ENCODE measurements at regions not wholly inside any gene's neighbourhood (a gene's known extent, or its start where the extent isn't known, plus 50 kb on each side); places are given as distances from the start of the nearest gene placed in this dataset.
"Not testable (repeated sequence)": the region's sequence is repeated elsewhere in the genome, so short reads cannot be mapped to it uniquely, and the experiment has no call there.

- Histone ChIP-seq H3K36me3 (ENCODE audit: control insufficient read depth in 1 of 2, insufficient read depth in 2 of 2, low read depth in 1 of 2, low read length in 2 of 2) (no peaks in the 10 kb centered on the region), H2BK120ac (ENCODE audit: low read depth, low read length) (no peak overlapping the region), H3K23ac (ENCODE audit: low read length in 2 of 2) (no peak overlapping the region), H4K8ac (ENCODE audit: low read length) (no peak overlapping the region), H3K79me1 (replicated peaks; ENCODE audit: low read length, poor library complexity, severe bottlenecking) (no peaks in the 10 kb centered on the region), H3K14ac (ENCODE audit: low read length in 2 of 2) (no peak overlapping the region), H2BK5ac (ENCODE audit: low read depth, low read length, poor library complexity, severe bottlenecking) (no peak overlapping the region), H3K9me3 (ENCODE audit: control insufficient read depth, low read length) (no peaks in the 10 kb centered on the region), H3K9ac (ENCODE audit: low read length) (no peak overlapping the region), H2AK5ac (ENCODE audit: low read length, severe bottlenecking) (no peak overlapping the region), H3K4me3 (ENCODE audit: insufficient read depth in 1 of 2, low read depth in 1 of 2, low read length in 2 of 2) (no peak overlapping the region), H3K18ac (ENCODE audit: low read depth in 1 of 2, low read length in 2 of 2) (no peak overlapping the region), H3K4me2 (ENCODE audit: low read length, poor library complexity, severe bottlenecking) (no peak overlapping the region), H2AFZ (ENCODE audit: low read depth, low read length) (no peak overlapping the region), H2BK15ac (ENCODE audit: low read depth, poor library complexity, severe bottlenecking) (no peak overlapping the region), H2BK12ac (ENCODE audit: low read length in 2 of 2) (no peak overlapping the region), H3K27me3 (ENCODE audit: control insufficient read depth in 1 of 2, insufficient read depth in 1 of 2, low read length in 2 of 2) (peaks cover 0 to 6% of the 10 kb centered on the region in 2 experiments), H4K91ac (ENCODE audit: low read length) (no peak overlapping the region), H3K4ac (ENCODE audit: low read depth in 1 of 2, low read length in 2 of 2) (no peak overlapping the region), H3K27ac (ENCODE audit: low read length, poor library complexity, severe bottlenecking) (no peak overlapping the region), H3K4me1 (ENCODE audit: control insufficient read depth, insufficient read depth, low read depth, low read length) (no peaks in the 10 kb centered on the region)
- WGBS: 91% methylated on average over 11 of the region's 11 CpGs
- DNase-seq: no peak
Measured at GRCh38 chr10:7040681-7041080, 370.2 kb downstream of the SFMBT2 start.

GRCh38 chr10:7039859-7040258 lies 371.0 kb downstream of the SFMBT2 start:
- H2AK5ac ChIP-seq (ENCODE audit: low read length, severe bottlenecking): no peak overlapping the region
- H3K4ac ChIP-seq (ENCODE audit: low read depth in 1 of 2, low read length in 2 of 2): no peak overlapping the region
- no peak overlapping the region for H3K18ac ChIP-seq (ENCODE audit: low read depth in 1 of 2, low read length in 2 of 2)
- no peak overlapping the region for H2BK15ac ChIP-seq (ENCODE audit: low read depth, poor library complexity, severe bottlenecking)
- H2AFZ ChIP-seq (ENCODE audit: low read depth, low read length): no peak overlapping the region
- H2BK12ac ChIP-seq (ENCODE audit: low read length in 2 of 2): no peak overlapping the region
- H3K79me1 ChIP-seq (replicated peaks; ENCODE audit: low read length, poor library complexity, severe bottlenecking): no peaks in the 10 kb centered on the region
- H4K91ac ChIP-seq (ENCODE audit: low read length): no peak overlapping the region
- no peaks in the 10 kb centered on the region for H3K9me3 ChIP-seq (ENCODE audit: control insufficient read depth, low read length)
- H3K4me1 ChIP-seq (ENCODE audit: control insufficient read depth, insufficient read depth, low read depth, low read length): no peaks in the 10 kb centered on the region
- no peak overlapping the region for H2BK5ac ChIP-seq (ENCODE audit: low read depth, low read length, poor library complexity, severe bottlenecking)
- no peak overlapping the region for H3K9ac ChIP-seq (ENCODE audit: low read length)
- H2BK120ac ChIP-seq (ENCODE audit: low read depth, low read length): no peak overlapping the region
- H3K23ac ChIP-seq (ENCODE audit: low read length in 2 of 2): no peak overlapping the region
- no peak overlapping the region for H3K14ac ChIP-seq (ENCODE audit: low read length in 2 of 2)
- no peaks in the 10 kb centered on the region for H3K36me3 ChIP-seq (ENCODE audit: control insufficient read depth in 1 of 2, insufficient read depth in 2 of 2, low read depth in 1 of 2, low read length in 2 of 2)
- H3K4me2 ChIP-seq (ENCODE audit: low read length, poor library complexity, severe bottlenecking): no peak overlapping the region
- H3K27ac ChIP-seq (ENCODE audit: low read length, poor library complexity, severe bottlenecking): no peak overlapping the region
- H3K4me3 ChIP-seq (ENCODE audit: insufficient read depth in 1 of 2, low read depth in 1 of 2, low read length in 2 of 2): no peak overlapping the region
- H3K27me3 ChIP-seq (ENCODE audit: control insufficient read depth in 1 of 2, insufficient read depth in 1 of 2, low read length in 2 of 2): peaks cover 0 to 6% of the 10 kb centered on the region in 2 experiments
- no peak overlapping the region for H4K8ac ChIP-seq (ENCODE audit: low read length)
- DNase-seq: no peak

- H3K4ac ChIP-seq (ENCODE audit: low read depth in 1 of 2, low read length in 2 of 2): no peak overlapping the region
- H3K23ac ChIP-seq (ENCODE audit: low read length in 2 of 2): no peak overlapping the region
- no peak overlapping the region for H2AK5ac ChIP-seq (ENCODE audit: low read length, severe bottlenecking)
- H3K4me2 ChIP-seq (ENCODE audit: low read length, poor library complexity, severe bottlenecking): no peak overlapping the region
- no peak overlapping the region for H2BK12ac ChIP-seq (ENCODE audit: low read length in 2 of 2)
- H2BK15ac ChIP-seq (ENCODE audit: low read depth, poor library complexity, severe bottlenecking): no peak overlapping the region
- H3K79me1 ChIP-seq (replicated peaks; ENCODE audit: low read length, poor library complexity, severe bottlenecking): no peaks in the 10 kb centered on the region
- no peak overlapping the region for H2BK5ac ChIP-seq (ENCODE audit: low read depth, low read length, poor library complexity, severe bottlenecking)
- WGBS: no CpG with 5 or more reads among the region's 1 CpG
- no peaks in the 10 kb centered on the region for H3K36me3 ChIP-seq (ENCODE audit: control insufficient read depth in 1 of 2, insufficient read depth in 2 of 2, low read depth in 1 of 2, low read length in 2 of 2)
- no peaks in the 10 kb centered on the region for H3K9me3 ChIP-seq (ENCODE audit: control insufficient read depth, low read length)
- H3K9ac ChIP-seq (ENCODE audit: low read length): no peak overlapping the region
- H2AFZ ChIP-seq (ENCODE audit: low read depth, low read length): no peak overlapping the region
- H4K91ac ChIP-seq (ENCODE audit: low read length): no peak overlapping the region
- no peak for DNase-seq
- H3K27ac ChIP-seq (ENCODE audit: low read length, poor library complexity, severe bottlenecking): no peak overlapping the region
- no peak overlapping the region for H2BK120ac ChIP-seq (ENCODE audit: low read depth, low read length)
- H3K27me3 ChIP-seq (ENCODE audit: control insufficient read depth in 1 of 2, insufficient read depth in 1 of 2, low read length in 2 of 2): peaks cover 0 to 6% of the 10 kb centered on the region in 2 experiments
- H3K18ac ChIP-seq (ENCODE audit: low read depth in 1 of 2, low read length in 2 of 2): no peak overlapping the region
- no peak overlapping the region for H3K14ac ChIP-seq (ENCODE audit: low read length in 2 of 2)
- no peaks in the 10 kb centered on the region for H3K4me1 ChIP-seq (ENCODE audit: control insufficient read depth, insufficient read depth, low read depth, low read length)
- H4K8ac ChIP-seq (ENCODE audit: low read length): no peak overlapping the region
- H3K4me3 ChIP-seq (ENCODE audit: insufficient read depth in 1 of 2, low read depth in 1 of 2, low read length in 2 of 2): no peak overlapping the region
Measured at GRCh38 chr10:7038416-7038815, 372.4 kb downstream of the SFMBT2 start.

GRCh38 chr10:7037434-7037833 lies 373.4 kb downstream of the SFMBT2 start:
- not testable (repeated sequence) for H3K4me1 ChIP-seq (ENCODE audit: control insufficient read depth, insufficient read depth, low read depth, low read length); H3K4ac ChIP-seq (ENCODE audit: low read depth in 1 of 2, low read length in 2 of 2); H3K23ac ChIP-seq (ENCODE audit: low read length in 2 of 2); H3K14ac ChIP-seq (ENCODE audit: low read length in 2 of 2); H3K4me2 ChIP-seq (ENCODE audit: low read length, poor library complexity, severe bottlenecking); H2BK5ac ChIP-seq (ENCODE audit: low read depth, low read length, poor library complexity, severe bottlenecking); H3K9ac ChIP-seq (ENCODE audit: low read length); H3K4me3 ChIP-seq (ENCODE audit: insufficient read depth in 1 of 2, low read depth in 1 of 2, low read length in 2 of 2); H4K8ac ChIP-seq (ENCODE audit: low read length); H3K9me3 ChIP-seq (ENCODE audit: control insufficient read depth, low read length); H2AFZ ChIP-seq (ENCODE audit: low read depth, low read length); H3K27ac ChIP-seq (ENCODE audit: low read length, poor library complexity, severe bottlenecking); H2AK5ac ChIP-seq (ENCODE audit: low read length, severe bottlenecking); H3K79me1 ChIP-seq (replicated peaks; ENCODE audit: low read length, poor library complexity, severe bottlenecking); DNase-seq; H2BK15ac ChIP-seq (ENCODE audit: low read depth, poor library complexity, severe bottlenecking); H3K36me3 ChIP-seq (ENCODE audit: control insufficient read depth in 1 of 2, insufficient read depth in 2 of 2, low read depth in 1 of 2, low read length in 2 of 2); H2BK12ac ChIP-seq (ENCODE audit: low read length in 2 of 2); H3K18ac ChIP-seq (ENCODE audit: low read depth in 1 of 2, low read length in 2 of 2); H2BK120ac ChIP-seq (ENCODE audit: low read depth, low read length); H4K91ac ChIP-seq (ENCODE audit: low read length); H3K27me3 ChIP-seq (ENCODE audit: control insufficient read depth in 1 of 2, insufficient read depth in 1 of 2, low read length in 2 of 2)
- no CpG with 5 or more reads among the region's 2 CpGs for WGBS

Measured in mesenchymal stem cell (in vitro differentiated cells and primary cell).